Stomach (tissue), 8 donors: ENCODE measurements at regions not wholly inside any gene's neighbourhood (a gene's known extent, or its start where the extent isn't known, plus 50 kb on each side); places are given as distances from the start of the nearest gene placed in this dataset.
"Not testable (repeated sequence)": the region's sequence is repeated elsewhere in the genome, so short reads cannot be mapped to it uniquely, and the experiment has no call there.

Experiments used
- DNase-seq, 2 donors: peaks; one replicate each; pipeline versions ENCODE4 v3.0.0 to v3.0.0-alpha.2; 2013 to 2019
- H3K27ac ChIP-seq, 5 donors: fragments of 200-600 bp in 4 of 5; sonication (generic) in 4 of 5; one replicate each; pipeline ENCODE4 v1.5.1; 2013 to 2019; ENCODE audit warnings: mild to moderate bottlenecking in 1 of 5, moderate library complexity in 1 of 5
- H3K27me3 ChIP-seq, 3 donors: fragments of 200-600 bp; sonication (generic); one replicate each; pipeline ENCODE4 v1.5.1; 2017 to 2019; ENCODE audit warnings: mixed run types in 1 of 3
- H3K36me3 ChIP-seq, 4 donors: fragments of 200-600 bp; sonication (generic); 1 replicate in 3 of 4; 2 replicates in 1 of 4; pipeline ENCODE4 v1.5.1; 2016 to 2019
- H3K4me1 ChIP-seq, 4 donors: fragments of 200-600 bp; sonication (generic); one replicate each; pipeline ENCODE4 v1.5.1; 2016 to 2019
- H3K4me3 ChIP-seq, 4 donors: fragments of 200-600 bp; sonication (generic) in 3 of 4; one replicate each; pipeline ENCODE4 v1.5.1; 2016 to 2019; ENCODE audit warnings: mild to moderate bottlenecking in 1 of 4
- H3K9me3 ChIP-seq, 4 donors: fragments of 200-600 bp; sonication (generic); one replicate each; pipeline ENCODE4 v1.5.1; 2016 to 2019
- CTCF ChIP-seq, 7 experiments: fragments of 450-650 bp in 4 of 7; fragments of 200-600 bp in 3 of 7; sonication (generic) in 3 of 7; IDR thresholded peaks; one replicate each; pipeline ENCODE4 v1.5.1; 2016 to 2019; ENCODE audit warnings: antibody characterized with exemption in 7 of 7, control low read depth in 2 of 7, mild to moderate bottlenecking in 1 of 7
- EP300 ChIP-seq: sonication (generic); formaldehyde crosslinking; IDR thresholded peaks from one replicate; pipeline ENCODE4 v1.6.1; 2017; ENCODE audit warnings: antibody characterized with exemption
- POLR2A ChIP-seq, 4 donors: fragments of 450-650 bp; IDR thresholded peaks; one replicate each; pipeline ENCODE4 v1.6.1; 2016; ENCODE audit warnings: antibody characterized with exemption in 4 of 4, control low read depth in 2 of 4, mild to moderate bottlenecking in 1 of 4, moderate library complexity in 1 of 4
- POLR2AphosphoS5 ChIP-seq, 3 donors: sonication (generic); formaldehyde crosslinking; IDR thresholded peaks; one replicate each; pipeline ENCODE4 v1.6.1; 2016; ENCODE audit warnings: antibody characterized with exemption in 3 of 3
- WGBS, 5 donors: extraction: QIAGEN DNeasy Blood & Tissue Kit in 3 of 5; methylation state at CpG; one replicate each; pipeline versions ENCODE4 v1.1.5 to v1.1.7; 2013 to 2018; 5-methylcytosine and 5-hydroxymethylcytosine counted together
- intact Hi-C: fragments of 100-400 bp; cut with DNase I; formaldehyde crosslinking; loops from one replicate; pipeline ENCODE4 v1.15.1; 2023; ENCODE audit warnings: low total_unique reads
- donor health status: healthy with polysubstance abuse.
- donor health status: Bipolar disorder and iron deficiency.
- donor health status: healthy.

DNA sequence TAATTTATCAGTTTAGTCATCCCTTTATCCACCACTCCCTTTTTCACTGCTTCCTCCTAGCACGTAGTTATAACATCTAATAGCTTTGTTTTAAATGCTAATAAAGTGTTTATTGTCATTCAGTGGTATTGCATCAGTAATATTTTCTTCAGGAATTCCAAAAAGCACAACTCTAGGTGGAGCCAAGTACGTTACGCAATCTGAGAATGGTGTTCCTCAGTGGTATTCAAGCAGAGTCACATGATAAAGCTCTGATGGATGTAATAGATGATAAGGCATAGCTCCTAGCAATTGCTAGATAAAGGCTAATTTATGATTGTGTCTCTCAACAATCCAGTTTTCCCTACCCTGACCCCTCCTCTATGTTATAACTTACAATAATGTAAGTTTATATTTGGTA is 494.6 kb upstream of the ADGRL4 start:
- TF ChIP-seq EP300: no peak
- no peak for TF ChIP-seq POLR2AphosphoS5 (IDR thresholded peaks at IDR 0.05)
- TF ChIP-seq CTCF (IDR thresholded peaks at IDR 0.05): no peak
- TF ChIP-seq POLR2A (IDR thresholded peaks at IDR 0.05): no peak
- H3K27ac ChIP-seq: no peak overlapping the region
- H3K27me3 ChIP-seq: no peaks in the 10 kb centered on the region
- 78 to 85% (median 79%) methylated on average over 3 of the region's 3 CpGs for WGBS, 5 donors
- intact Hi-C loops: no loop called here
- no peaks in the 10 kb centered on the region for H3K9me3 ChIP-seq
- no peaks in the 10 kb centered on the region for H3K4me1 ChIP-seq
- DNase-seq: no peak
- H3K36me3 ChIP-seq: no peaks in the 10 kb centered on the region
- H3K4me3 ChIP-seq: no peak overlapping the region

GRCh38 chr1:79499541-79499940 is 493.0 kb upstream of the ADGRL4 start:
- WGBS, 5 donors: 66 to 92% (median 79%) methylated on average over 1 of the region's 1 CpG
- no peaks in the 10 kb centered on the region for H3K27me3 ChIP-seq
- intact Hi-C loops: no loop called here

GRCh38 chr1:79497193-79497773 is 490.8 kb upstream of the ADGRL4 start:
- DNase-seq: peak in 1 of 2 donors; percentile 44
- peak in 5 of 7 experiments; percentile 44 to 52 (median 46) for TF ChIP-seq CTCF (IDR thresholded peaks at IDR 0.05)
- TF ChIP-seq EP300: no peak
- intact Hi-C loops: no loop called here
- Histone ChIP-seq H3K36me3 (no peaks in the 10 kb centered on the region), H3K4me1 (no peaks in the 10 kb centered on the region), H3K4me3 (no peak overlapping the region), H3K9me3 (no peaks in the 10 kb centered on the region), H3K27ac (no peak overlapping the region), H3K27me3 (no peaks in the 10 kb centered on the region)
- 28 to 38% (median 32%) methylated on average over 4 of the region's 4 CpGs for WGBS, 5 donors

More at GRCh38 chr1:79499541-79499940, 493.0 kb upstream of the ADGRL4 start:
- H3K4me1 ChIP-seq: no peaks in the 10 kb centered on the region
- no peak overlapping the region for H3K27ac ChIP-seq
- H3K4me3 ChIP-seq: no peak overlapping the region
- H3K36me3 ChIP-seq: no peaks in the 10 kb centered on the region
- no peak for DNase-seq
- H3K9me3 ChIP-seq: no peaks in the 10 kb centered on the region
- TF ChIP-seq CTCF (IDR thresholded peaks at IDR 0.05) (no peak), POLR2A (IDR thresholded peaks at IDR 0.05) (no peak), EP300 (no peak), POLR2AphosphoS5 (IDR thresholded peaks at IDR 0.05) (no peak)

GRCh38 chr1:79496129-79496528 is 489.6 kb upstream of the ADGRL4 start:
- Histone ChIP-seq H3K4me3 (no peak overlapping the region), H3K4me1 (no peaks in the 10 kb centered on the region), H3K27me3 (no peaks in the 10 kb centered on the region), H3K9me3 (no peaks in the 10 kb centered on the region), H3K27ac (no peak overlapping the region), H3K36me3 (no peaks in the 10 kb centered on the region)
- DNase-seq: no peak
- intact Hi-C loops: no loop called here
- WGBS, 5 donors: 54 to 67% (median 56%) methylated on average over 2 of the region's 2 CpGs
- TF ChIP-seq POLR2AphosphoS5 (IDR thresholded peaks at IDR 0.05) (no peak), CTCF (IDR thresholded peaks at IDR 0.05) (no peak), POLR2A (IDR thresholded peaks at IDR 0.05) (no peak)

- H3K4me1 ChIP-seq, DNase-seq, H3K27me3 ChIP-seq, intact Hi-C loops, H3K27ac ChIP-seq, H3K4me3 ChIP-seq, H3K9me3 ChIP-seq, H3K36me3 ChIP-seq: not testable (repeated sequence)
- WGBS, 5 donors: 51 to 78% (median 59%) methylated on average over 4 of the region's 4 CpGs
These were observed 487.2 kb upstream of the ADGRL4 start for GRCh38 chr1:79493702-79494101.

DNA sequence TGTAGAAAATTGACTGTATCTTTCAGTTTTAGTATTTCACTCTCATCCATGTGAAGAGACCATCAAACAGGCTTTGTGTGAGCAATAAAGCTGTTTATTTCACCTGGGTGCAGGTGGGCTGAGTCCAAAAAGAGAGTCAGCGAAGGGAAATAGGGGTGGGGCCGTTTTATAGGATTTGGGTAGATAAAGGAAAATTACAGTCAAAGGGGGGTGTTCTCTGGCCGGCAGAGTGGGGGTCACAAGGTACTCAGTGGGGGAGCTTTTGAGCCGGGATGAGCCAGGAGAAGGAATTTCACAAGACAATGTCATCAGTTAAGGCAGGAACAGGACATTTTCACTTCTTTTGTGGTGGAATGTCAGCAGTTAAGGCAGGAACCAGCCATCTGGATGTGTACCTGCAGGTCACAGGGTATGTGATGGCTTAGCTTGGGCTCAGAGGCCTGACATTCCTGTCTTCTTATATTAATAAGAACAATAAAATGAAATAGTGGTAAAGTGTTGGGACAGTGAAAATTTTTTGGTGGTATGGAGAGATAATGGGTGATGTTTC is 482.1 kb upstream of the ADGRL4 start:
- H3K27me3 ChIP-seq, DNase-seq, H3K4me1 ChIP-seq, intact Hi-C loops, H3K27ac ChIP-seq, H3K4me3 ChIP-seq, H3K36me3 ChIP-seq, H3K9me3 ChIP-seq: not testable (repeated sequence)
- WGBS, 5 donors: 58 to 74% (median 69%) methylated on average over 4 of the region's 4 CpGs
